DND-41 (cell line): ENCODE measurements at regions not wholly inside any gene's neighbourhood (a gene's known extent, or its start where the extent isn't known, plus 50 kb on each side); places are given as distances from the start of the nearest gene placed in this dataset.

Source experiments
- CTCF ChIP-seq: IDR thresholded peaks from 2 replicates; pipeline ENCODE4 v1.5.1; 2012; ENCODE audit warnings: borderline replicate concordance, low read length, moderate library complexity, mild to moderate bottlenecking; ENCODE audit not compliant: poor library complexity, severe bottlenecking; ENCODE audit errors: extremely low read depth
- EZH2 ChIP-seq: IDR thresholded peaks from 3 replicates; pipeline ENCODE4 v1.6.1; 2012; ENCODE audit warnings: borderline replicate concordance, low read depth, mild to moderate bottlenecking, moderate library complexity, low read length, inconsistent platforms; ENCODE audit not compliant: severe bottlenecking

- TF ChIP-seq CTCF, result no peak
- TF ChIP-seq EZH2, result no peak
These were observed 133.5 kb upstream of the GADL1 start for GRCh38 chr3:31027914-31028313.
